Colonic mucosa (tissue), 4 donors: ENCODE measurements at regions not wholly inside any gene's neighbourhood (a gene's known extent, or its start where the extent isn't known, plus 50 kb on each side); places are given as distances from the start of the nearest gene placed in this dataset.
"Not testable (repeated sequence)": the region's sequence is repeated elsewhere in the genome, so short reads cannot be mapped to it uniquely, and the experiment has no call there.

Source experiments
- DNase-seq: peaks from one replicate; pipeline ENCODE4 v3.0.0-alpha.2; 2020
- H3K27ac ChIP-seq: fragments of 200-600 bp; one replicate; pipeline ENCODE4 v1.8.0; 2021
- H3K27me3 ChIP-seq: fragments of 200-600 bp; one replicate; pipeline ENCODE4 v1.8.0; 2021
- H3K36me3 ChIP-seq: fragments of 200-600 bp; one replicate; pipeline ENCODE4 v1.8.0; 2021
- H3K4me1 ChIP-seq: fragments of 200-600 bp; one replicate; pipeline ENCODE4 v1.8.0; 2021; ENCODE audit warnings: mild to moderate bottlenecking
- H3K4me3 ChIP-seq: fragments of 200-600 bp; one replicate; pipeline ENCODE4 v1.8.0; 2021
- H3K9ac ChIP-seq, 2 donors: one replicate each; pipeline ENCODE4 v1.7.0; 2013; ENCODE audit warnings: control low read depth in 2 of 2, low read depth in 2 of 2, low read length in 2 of 2
- H3K9me3 ChIP-seq: fragments of 200-600 bp; one replicate; pipeline ENCODE4 v1.8.0; 2021
- intact Hi-C: fragments of 100-400 bp; cut with DNase I; formaldehyde crosslinking; loops from one replicate; pipeline ENCODE4 v1.14.1; 2022
- TF ChIP-seq, protein P1 (sequence below): fragments of 200-600 bp; IDR thresholded peaks from one replicate; pipeline ENCODE4 v1.8.0; 2022; ENCODE audit warnings: antibody characterized with exemption, mild to moderate bottlenecking
- donor health status: healthy.
- donor health status: DM: no; HTN: no; CAD: no.
- donor health status: DM: no; HTN: no; CAD: no.

DNA sequence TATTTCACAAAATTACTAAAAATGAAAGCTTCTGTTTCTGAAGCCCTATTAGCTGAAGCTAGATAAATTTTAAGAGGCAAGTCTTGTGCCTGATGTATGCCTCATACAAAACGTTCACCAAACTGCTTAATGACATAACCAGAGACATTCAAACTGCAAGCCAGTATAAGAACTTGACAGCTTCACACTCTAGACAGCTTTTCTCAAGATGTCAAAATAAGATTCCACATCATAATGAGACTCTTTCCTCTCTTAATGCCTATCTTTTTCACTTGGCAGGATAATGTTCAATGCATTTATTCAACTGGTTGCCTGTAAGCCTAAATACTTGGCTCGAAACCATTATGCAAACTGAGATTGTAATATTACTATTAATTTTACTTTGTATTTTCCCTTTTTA is 424.0 kb downstream of the LTN1 start:
- Histone ChIP-seq H3K4me1 (no peaks in the 10 kb centered on the region), H3K36me3 (no peaks in the 10 kb centered on the region), H3K9ac (no peak overlapping the region), H3K4me3 (no peak overlapping the region), H3K9me3 (no peaks in the 10 kb centered on the region), H3K27ac (no peak overlapping the region), H3K27me3 (no peaks in the 10 kb centered on the region)
- DNase-seq = no peak
- intact Hi-C loops = no loop called here
- TF ChIP-seq, protein P1, sequence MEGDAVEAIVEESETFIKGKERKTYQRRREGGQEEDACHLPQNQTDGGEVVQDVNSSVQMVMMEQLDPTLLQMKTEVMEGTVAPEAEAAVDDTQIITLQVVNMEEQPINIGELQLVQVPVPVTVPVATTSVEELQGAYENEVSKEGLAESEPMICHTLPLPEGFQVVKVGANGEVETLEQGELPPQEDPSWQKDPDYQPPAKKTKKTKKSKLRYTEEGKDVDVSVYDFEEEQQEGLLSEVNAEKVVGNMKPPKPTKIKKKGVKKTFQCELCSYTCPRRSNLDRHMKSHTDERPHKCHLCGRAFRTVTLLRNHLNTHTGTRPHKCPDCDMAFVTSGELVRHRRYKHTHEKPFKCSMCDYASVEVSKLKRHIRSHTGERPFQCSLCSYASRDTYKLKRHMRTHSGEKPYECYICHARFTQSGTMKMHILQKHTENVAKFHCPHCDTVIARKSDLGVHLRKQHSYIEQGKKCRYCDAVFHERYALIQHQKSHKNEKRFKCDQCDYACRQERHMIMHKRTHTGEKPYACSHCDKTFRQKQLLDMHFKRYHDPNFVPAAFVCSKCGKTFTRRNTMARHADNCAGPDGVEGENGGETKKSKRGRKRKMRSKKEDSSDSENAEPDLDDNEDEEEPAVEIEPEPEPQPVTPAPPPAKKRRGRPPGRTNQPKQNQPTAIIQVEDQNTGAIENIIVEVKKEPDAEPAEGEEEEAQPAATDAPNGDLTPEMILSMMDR = no peak

DNA sequence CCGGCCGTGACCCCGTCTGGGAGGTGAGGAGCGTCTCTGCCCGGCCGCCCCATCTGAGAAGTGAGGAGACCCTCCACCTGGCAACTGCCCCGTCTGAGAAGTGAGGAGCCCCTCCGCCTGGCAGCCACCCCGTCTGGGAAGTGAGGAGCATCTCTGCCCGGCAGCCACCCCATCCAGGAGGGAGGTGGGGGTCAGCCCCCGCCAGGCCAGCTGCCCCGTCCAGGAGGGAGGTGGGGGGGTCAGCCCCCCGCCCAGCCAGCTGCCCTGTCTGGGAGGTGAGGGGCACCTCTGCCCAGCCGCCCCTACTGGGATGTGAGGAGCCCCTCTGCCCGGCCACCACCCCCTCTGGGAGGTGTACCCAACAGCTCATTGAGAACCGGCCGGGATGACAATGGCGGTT is 428.7 kb downstream of the LTN1 start:
- H3K4me1 ChIP-seq, DNase-seq, H3K9ac ChIP-seq, H3K36me3 ChIP-seq, intact Hi-C loops, H3K27ac ChIP-seq, H3K27me3 ChIP-seq, H3K4me3 ChIP-seq, H3K9me3 ChIP-seq: not testable (repeated sequence)

DNA sequence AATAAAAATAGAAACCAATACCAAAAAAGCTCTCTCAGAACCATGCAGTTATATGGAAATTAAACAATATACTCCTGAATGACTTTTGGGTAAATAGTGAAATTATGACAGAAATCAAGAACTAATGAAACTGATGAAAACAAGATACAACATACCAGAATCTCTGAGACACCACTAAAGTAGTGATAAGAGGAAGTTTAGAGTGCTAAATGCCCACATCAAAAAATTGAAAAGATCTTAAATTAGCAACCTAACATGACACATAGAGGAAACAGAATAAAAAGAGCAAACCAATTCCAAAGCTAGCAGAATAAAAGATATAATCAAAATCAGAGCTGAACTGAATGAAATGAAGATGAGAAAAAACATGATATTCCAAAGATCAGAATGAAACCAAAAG is 430.9 kb downstream of the LTN1 start:
- intact Hi-C loops = no loop called here
- no peak for DNase-seq
- H3K9ac ChIP-seq = no peak overlapping the region

DNA sequence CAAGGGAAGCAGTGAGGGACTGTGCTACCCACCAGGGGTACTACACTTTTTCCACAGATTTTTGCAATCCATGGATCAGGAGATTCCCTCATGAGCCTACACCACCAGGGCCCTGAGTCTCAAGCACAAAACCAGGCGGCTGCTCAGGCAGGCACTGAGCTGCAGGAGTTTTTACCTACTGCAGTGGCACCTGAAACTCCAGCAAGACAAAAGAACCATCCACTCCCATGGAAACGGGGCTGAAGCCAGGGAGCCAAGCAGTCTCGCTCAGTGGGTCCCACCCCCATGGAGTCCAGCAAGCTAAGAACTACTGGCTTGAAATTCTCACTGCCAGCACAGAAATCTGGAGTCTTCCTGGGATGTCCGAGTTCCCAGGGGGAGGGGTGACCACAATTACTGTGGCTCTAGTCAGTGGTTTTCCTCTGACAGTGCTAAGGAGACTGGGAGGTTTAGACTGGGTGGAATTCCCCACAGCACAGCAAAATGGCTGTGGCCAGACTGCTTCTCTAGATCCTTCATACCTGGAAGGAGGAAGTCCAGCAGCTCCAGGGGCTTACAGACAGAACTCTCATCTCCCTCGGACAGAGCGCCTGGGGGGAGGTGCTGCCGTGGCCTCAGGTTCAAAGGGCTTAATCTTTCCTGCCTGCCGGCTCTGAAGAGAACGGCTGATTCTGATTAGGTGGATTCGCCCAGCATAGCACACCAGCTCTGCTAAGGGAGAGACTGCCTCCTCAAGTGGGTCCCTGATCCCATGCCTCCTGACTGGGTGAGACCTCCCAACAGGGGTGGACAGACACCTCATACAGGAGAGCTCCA is 437.8 kb downstream of the LTN1 start:
- intact Hi-C loops = no loop called here
- Histone ChIP-seq H3K9ac (no peak overlapping the region), H3K4me3 (no peak overlapping the region), H3K36me3 (no peaks in the 10 kb centered on the region), H3K27ac (no peak overlapping the region), H3K4me1 (no peaks in the 10 kb centered on the region), H3K9me3 (no peaks in the 10 kb centered on the region), H3K27me3 (no peaks in the 10 kb centered on the region)
- DNase-seq = no peak
- TF ChIP-seq, protein P1 = no peak

More for the DNA sequence above, 430.9 kb downstream of the LTN1 start:
- H3K36me3 ChIP-seq = no peaks in the 10 kb centered on the region
- H3K4me1 ChIP-seq = no peaks in the 10 kb centered on the region
- H3K27ac ChIP-seq = no peak overlapping the region
- H3K9me3 ChIP-seq = no peaks in the 10 kb centered on the region
- H3K4me3 ChIP-seq = no peak overlapping the region
- H3K27me3 ChIP-seq = no peaks in the 10 kb centered on the region
- TF ChIP-seq, protein P1 = no peak

DNA sequence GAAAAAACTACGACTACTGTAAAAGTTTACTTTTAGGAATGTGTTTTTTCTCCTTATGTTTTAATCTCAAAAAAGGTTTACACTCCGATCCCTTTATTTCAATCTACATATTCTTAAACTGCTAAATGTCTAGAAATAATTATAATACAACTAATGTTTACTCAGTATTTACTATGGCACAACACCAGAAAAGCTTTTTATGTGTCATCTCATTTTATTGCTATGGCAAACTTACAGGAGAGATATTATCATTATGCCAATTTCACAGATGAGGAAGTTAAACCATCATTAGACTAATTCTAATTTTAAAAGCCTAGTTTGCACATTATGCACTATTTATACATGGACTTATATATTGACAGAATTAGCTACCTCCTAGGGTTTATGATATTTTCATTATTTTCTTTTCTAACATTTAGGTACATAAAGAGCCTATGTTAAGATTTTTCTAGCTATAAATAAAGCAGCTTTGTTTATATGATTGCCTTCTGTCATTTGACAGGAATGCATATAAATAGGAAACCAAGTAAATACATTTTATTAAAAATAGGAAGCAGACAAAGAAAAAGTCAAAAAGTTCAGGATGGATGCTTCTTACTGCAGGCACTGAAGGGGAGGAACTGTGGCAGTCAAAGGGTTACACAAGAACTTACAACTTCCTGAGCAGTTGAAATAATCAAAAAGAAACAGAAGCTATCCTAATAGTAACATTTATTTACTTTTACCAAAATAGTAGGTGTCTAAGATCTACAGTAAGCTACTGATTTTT is 442.4 kb downstream of the LTN1 start:
- Histone ChIP-seq H3K27ac (no peak overlapping the region), H3K27me3 (no peaks in the 10 kb centered on the region), H3K36me3 (no peaks in the 10 kb centered on the region), H3K4me3 (no peak overlapping the region), H3K9me3 (no peaks in the 10 kb centered on the region), H3K9ac (no peak overlapping the region), H3K4me1 (no peaks in the 10 kb centered on the region)
- no peak for DNase-seq
- intact Hi-C loops = no loop called here
- TF ChIP-seq, protein P1 = no peak

DNA sequence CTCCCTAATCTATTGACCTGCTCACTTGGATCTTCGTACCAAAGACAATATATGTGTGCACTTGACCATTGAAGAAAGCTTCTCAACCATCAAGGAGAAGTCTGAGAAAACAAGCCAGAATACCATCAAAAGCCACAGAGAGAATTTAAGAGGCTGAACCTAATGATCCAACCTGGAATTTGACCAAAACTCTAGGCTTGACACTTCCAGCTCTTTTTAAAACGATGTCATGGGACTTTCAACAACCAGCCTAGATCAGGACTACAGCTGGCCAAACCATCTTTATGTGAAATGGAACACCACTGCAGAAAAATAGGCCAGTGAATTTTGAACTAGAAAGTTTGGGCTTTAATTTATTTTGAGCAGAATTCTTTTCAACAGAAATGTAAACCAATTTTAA is 444.4 kb downstream of the LTN1 start:
- H3K4me1 ChIP-seq = no peaks in the 10 kb centered on the region
- DNase-seq = no peak
- H3K9me3 ChIP-seq = no peaks in the 10 kb centered on the region
- H3K27me3 ChIP-seq = no peaks in the 10 kb centered on the region
- no peak overlapping the region for H3K9ac ChIP-seq
- H3K36me3 ChIP-seq = no peaks in the 10 kb centered on the region
- TF ChIP-seq, protein P1 = no peak
- H3K27ac ChIP-seq = no peak overlapping the region
- H3K4me3 ChIP-seq = no peak overlapping the region
- intact Hi-C loops = no loop called here
